ENCODE measurements at regions not wholly inside any gene's neighbourhood (a gene's known extent, or its start where the extent isn't known, plus 50 kb on each side); places are given as distances from the start of the nearest gene placed in this dataset.

DNA sequence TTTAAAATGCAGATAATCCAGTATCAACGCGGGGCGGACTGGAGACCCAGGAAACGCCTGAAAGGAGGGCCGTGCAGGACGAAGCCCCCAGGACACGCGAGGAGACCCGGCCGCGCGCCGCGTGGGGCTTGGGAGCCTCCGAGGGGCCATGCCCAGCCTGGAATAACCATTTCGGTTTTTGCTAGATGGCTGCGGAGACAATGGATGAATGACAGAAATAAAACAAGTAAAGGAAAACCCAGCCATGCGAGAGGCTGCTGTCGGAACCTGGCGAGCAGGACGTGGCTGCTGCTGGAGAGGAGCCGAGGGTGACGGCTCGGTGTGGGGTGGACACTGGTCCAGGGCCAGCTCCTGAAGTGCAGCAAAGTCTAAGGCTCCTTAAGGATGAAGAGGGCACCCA lies 227.2 kb upstream of the ADARB2 start:
- TF ChIP-seq CTCF (IDR thresholded peaks at IDR 0.05; ENCODE audit: low read depth, low read length): no peak
- no peak overlapping the region for H3K4me3 ChIP-seq (ENCODE audit: low read depth, low read length)

GRCh38 chr10:1963341-1963740 lies 226.0 kb upstream of the ADARB2 start:
- TF ChIP-seq CTCF (IDR thresholded peaks at IDR 0.05; ENCODE audit: low read depth, low read length): no peak
- no peak overlapping the region for H3K4me3 ChIP-seq (ENCODE audit: low read depth, low read length)

DNA sequence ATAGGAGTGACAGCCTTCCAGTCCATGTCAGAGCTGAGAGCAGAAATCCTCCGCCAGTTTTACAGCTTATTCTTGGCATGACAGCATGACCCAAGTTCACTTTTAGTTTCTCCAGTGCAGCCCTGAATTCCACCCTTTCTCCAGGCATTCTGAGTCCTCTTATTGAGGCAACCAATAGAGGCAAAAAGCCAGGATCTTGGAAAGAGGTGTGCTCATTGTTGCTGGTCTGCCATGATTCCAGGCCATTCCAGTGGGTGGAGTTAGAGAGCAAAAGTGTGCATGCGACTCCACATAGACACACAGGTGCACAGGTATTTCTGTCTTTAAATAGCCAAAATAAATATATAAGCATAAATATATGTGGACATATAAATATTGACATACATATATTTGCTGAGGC lies 224.7 kb upstream of the ADARB2 start:
- H3K4me3 ChIP-seq (ENCODE audit: low read depth, low read length): no peak overlapping the region
- no peak for TF ChIP-seq CTCF (IDR thresholded peaks at IDR 0.05; ENCODE audit: low read depth, low read length)

DNA sequence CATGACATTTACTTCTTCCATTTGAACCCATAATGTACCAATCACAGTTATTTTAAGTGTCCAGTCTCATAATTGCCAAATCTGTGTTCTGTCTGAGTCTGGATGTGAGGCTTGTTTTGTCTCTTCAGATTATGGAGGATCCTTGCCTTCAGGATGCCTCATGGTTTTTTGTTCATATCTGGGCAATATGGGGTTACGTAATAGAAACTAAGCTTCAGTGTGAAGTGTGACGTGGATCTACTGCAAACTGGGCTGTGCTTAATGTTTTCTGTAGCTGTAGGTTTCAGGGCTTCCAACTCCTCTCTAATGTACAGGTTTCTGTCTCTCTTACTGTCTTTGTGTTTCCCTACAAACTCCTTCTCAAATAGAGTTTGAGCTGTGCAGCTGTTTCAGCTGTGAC lies 223.7 kb upstream of the ADARB2 start:
- no peak overlapping the region for H3K4me3 ChIP-seq (ENCODE audit: low read depth, low read length)
- no peak for TF ChIP-seq CTCF (IDR thresholded peaks at IDR 0.05; ENCODE audit: low read depth, low read length)

GRCh38 chr10:1957057-1957456 lies 219.7 kb upstream of the ADARB2 start:
- no peak for TF ChIP-seq CTCF (IDR thresholded peaks at IDR 0.05; ENCODE audit: low read depth, low read length)
- H3K4me3 ChIP-seq (ENCODE audit: low read depth, low read length): no peak overlapping the region

- no peak overlapping the region for H3K4me3 ChIP-seq (ENCODE audit: low read depth, low read length)
- TF ChIP-seq CTCF (IDR thresholded peaks at IDR 0.05; ENCODE audit: low read depth, low read length): no peak
Measured at GRCh38 chr10:1954300-1954699, 217.0 kb upstream of the ADARB2 start.

DNA sequence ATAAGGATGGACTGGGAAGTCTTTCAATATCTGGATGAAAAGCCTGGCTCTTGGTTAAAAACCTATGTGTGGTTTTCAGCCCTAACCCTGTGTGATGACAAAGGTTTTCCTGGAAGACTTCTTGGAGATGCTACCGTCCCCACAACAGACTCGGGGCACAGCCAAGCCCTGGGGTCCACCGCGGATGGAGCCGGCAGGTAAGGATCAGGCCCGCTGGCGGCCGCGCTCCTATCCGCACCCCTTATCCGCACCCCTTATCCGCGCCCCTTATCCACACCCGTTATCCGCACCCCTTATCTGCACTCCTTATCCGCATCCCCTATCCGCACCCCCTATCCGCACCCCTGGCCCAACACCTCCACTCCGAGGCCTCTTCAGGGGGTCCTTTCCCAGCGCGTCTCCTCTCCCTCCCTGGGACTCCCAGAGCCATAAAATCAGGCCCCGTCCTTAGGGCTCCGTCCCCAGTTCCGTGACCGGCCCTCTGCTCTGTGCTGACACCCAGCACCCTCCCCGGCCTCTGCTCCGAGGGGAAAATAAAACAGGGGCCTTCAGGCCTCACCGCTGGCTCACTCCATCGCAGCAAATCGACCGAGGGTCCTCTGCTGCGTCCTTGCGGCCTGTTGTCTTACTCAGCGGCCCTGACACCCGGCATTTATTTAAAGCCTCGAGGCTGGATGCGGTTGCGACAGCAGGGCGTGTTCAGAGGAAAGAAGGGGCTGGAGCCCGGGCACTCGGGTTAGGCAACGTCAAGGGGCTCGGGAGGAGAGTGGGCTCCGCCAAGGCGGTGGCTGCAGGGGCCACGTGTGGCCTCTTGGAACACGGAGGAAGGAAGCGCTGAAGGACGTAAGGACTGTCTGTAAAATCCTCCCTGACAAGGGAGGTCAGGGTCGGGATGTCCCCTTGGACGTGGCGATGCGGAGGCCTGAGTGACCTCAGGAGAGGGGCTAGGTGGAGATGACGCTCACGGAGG lies 215.1 kb upstream of the ADARB2 start:
- no peak for TF ChIP-seq CTCF (IDR thresholded peaks at IDR 0.05; ENCODE audit: low read depth, low read length)
- H3K4me3 ChIP-seq (ENCODE audit: low read depth, low read length): no peak overlapping the region

Data from WI38 (cell line).